ENCODE measurements at regions not wholly inside any gene's neighbourhood (a gene's known extent, or its start where the extent isn't known, plus 50 kb on each side); places are given as distances from the start of the nearest gene placed in this dataset.

GRCh38 chr10:130654726-130655125, 518.5 kb downstream of the GLRX3 start:
- no peak overlapping the region for H3K27ac ChIP-seq (ENCODE audit: low read length, poor library complexity, severe bottlenecking)
- H3K4ac ChIP-seq (ENCODE audit: low read depth in 1 of 2, low read length in 2 of 2) = no peak overlapping the region
- H3K9ac ChIP-seq (ENCODE audit: low read length) = no peak overlapping the region
- H3K18ac ChIP-seq (ENCODE audit: low read depth in 1 of 2, low read length in 2 of 2) = no peak overlapping the region
- H2BK15ac ChIP-seq (ENCODE audit: low read depth, poor library complexity, severe bottlenecking) = no peak overlapping the region
- no peak overlapping the region for H3K23ac ChIP-seq (ENCODE audit: low read length in 2 of 2)
- H4K8ac ChIP-seq (ENCODE audit: low read length) = no peak overlapping the region
- H3K27me3 ChIP-seq (ENCODE audit: control insufficient read depth in 1 of 2, insufficient read depth in 1 of 2, low read length in 2 of 2) = no peaks in the 10 kb centered on the region
- no peak overlapping the region for H2BK12ac ChIP-seq (ENCODE audit: low read length in 2 of 2)
- no peaks in the 10 kb centered on the region for H3K4me1 ChIP-seq (ENCODE audit: control insufficient read depth, insufficient read depth, low read depth, low read length)
- no peaks in the 10 kb centered on the region for H3K36me3 ChIP-seq (ENCODE audit: control insufficient read depth in 1 of 2, insufficient read depth in 2 of 2, low read depth in 1 of 2, low read length in 2 of 2)
- no peaks in the 10 kb centered on the region for H3K9me3 ChIP-seq (ENCODE audit: control insufficient read depth, low read length)
- no peak for DNase-seq
- no peak overlapping the region for H2BK5ac ChIP-seq (ENCODE audit: low read depth, low read length, poor library complexity, severe bottlenecking)
- WGBS = 82% methylated on average over 20 of the region's 20 CpGs
- no peak overlapping the region for H2AFZ ChIP-seq (ENCODE audit: low read depth, low read length)
- H3K79me1 ChIP-seq (replicated peaks; ENCODE audit: low read length, poor library complexity, severe bottlenecking) = no peaks in the 10 kb centered on the region
- no peak overlapping the region for H3K14ac ChIP-seq (ENCODE audit: low read length in 2 of 2)
- H3K4me3 ChIP-seq (ENCODE audit: insufficient read depth in 1 of 2, low read depth in 1 of 2, low read length in 2 of 2) = no peak overlapping the region
- no peak overlapping the region for H2BK120ac ChIP-seq (ENCODE audit: low read depth, low read length)
- no peak overlapping the region for H3K4me2 ChIP-seq (ENCODE audit: low read length, poor library complexity, severe bottlenecking)
- H2AK5ac ChIP-seq (ENCODE audit: low read length, severe bottlenecking) = no peak overlapping the region
- peak overlapping the region; percentile 2 for H4K91ac ChIP-seq (ENCODE audit: low read length)

GRCh38 chr10:130655313-130656186, 519.4 kb downstream of the GLRX3 start:
- H3K79me1 ChIP-seq (replicated peaks; ENCODE audit: low read length, poor library complexity, severe bottlenecking) = no peaks in the 10 kb centered on the region
- no peak overlapping the region for H2AFZ ChIP-seq (ENCODE audit: low read depth, low read length)
- H3K27ac ChIP-seq (ENCODE audit: low read length, poor library complexity, severe bottlenecking) = no peak overlapping the region
- H3K4me1 ChIP-seq (ENCODE audit: control insufficient read depth, insufficient read depth, low read depth, low read length) = no peaks in the 10 kb centered on the region
- H3K4ac ChIP-seq (ENCODE audit: low read depth in 1 of 2, low read length in 2 of 2) = no peak overlapping the region
- H3K4me3 ChIP-seq (ENCODE audit: insufficient read depth in 1 of 2, low read depth in 1 of 2, low read length in 2 of 2) = no peak overlapping the region
- no peak overlapping the region for H2BK12ac ChIP-seq (ENCODE audit: low read length in 2 of 2)
- H3K36me3 ChIP-seq (ENCODE audit: control insufficient read depth in 1 of 2, insufficient read depth in 2 of 2, low read depth in 1 of 2, low read length in 2 of 2) = no peaks in the 10 kb centered on the region
- H2BK5ac ChIP-seq (ENCODE audit: low read depth, low read length, poor library complexity, severe bottlenecking) = no peak overlapping the region
- H3K18ac ChIP-seq (ENCODE audit: low read depth in 1 of 2, low read length in 2 of 2) = no peak overlapping the region
- no peak overlapping the region for H2AK5ac ChIP-seq (ENCODE audit: low read length, severe bottlenecking)
- no peak overlapping the region for H3K9ac ChIP-seq (ENCODE audit: low read length)
- no peak overlapping the region for H4K91ac ChIP-seq (ENCODE audit: low read length)
- H3K27me3 ChIP-seq (ENCODE audit: control insufficient read depth in 1 of 2, insufficient read depth in 1 of 2, low read length in 2 of 2) = no peaks in the 10 kb centered on the region
- H3K4me2 ChIP-seq (ENCODE audit: low read length, poor library complexity, severe bottlenecking) = no peak overlapping the region
- WGBS = 81% methylated on average over 20 of the region's 31 CpGs
- H2BK15ac ChIP-seq (ENCODE audit: low read depth, poor library complexity, severe bottlenecking) = no peak overlapping the region
- no peak overlapping the region for H2BK120ac ChIP-seq (ENCODE audit: low read depth, low read length)
- no peaks in the 10 kb centered on the region for H3K9me3 ChIP-seq (ENCODE audit: control insufficient read depth, low read length)
- DNase-seq = no peak
- no peak overlapping the region for H3K23ac ChIP-seq (ENCODE audit: low read length in 2 of 2)
- H3K14ac ChIP-seq (ENCODE audit: low read length in 2 of 2) = no peak overlapping the region
- H4K8ac ChIP-seq (ENCODE audit: low read length) = no peak overlapping the region

- H2AFZ ChIP-seq (ENCODE audit: low read depth, low read length) = no peak overlapping the region
- H3K9me3 ChIP-seq (ENCODE audit: control insufficient read depth, low read length) = no peaks in the 10 kb centered on the region
- no peak overlapping the region for H4K8ac ChIP-seq (ENCODE audit: low read length)
- H3K18ac ChIP-seq (ENCODE audit: low read depth in 1 of 2, low read length in 2 of 2) = no peak overlapping the region
- no peak overlapping the region for H3K4ac ChIP-seq (ENCODE audit: low read depth in 1 of 2, low read length in 2 of 2)
- H3K23ac ChIP-seq (ENCODE audit: low read length in 2 of 2) = no peak overlapping the region
- no peak overlapping the region for H2BK12ac ChIP-seq (ENCODE audit: low read length in 2 of 2)
- DNase-seq = no peak
- H3K4me3 ChIP-seq (ENCODE audit: insufficient read depth in 1 of 2, low read depth in 1 of 2, low read length in 2 of 2) = no peak overlapping the region
- no peaks in the 10 kb centered on the region for H3K27me3 ChIP-seq (ENCODE audit: control insufficient read depth in 1 of 2, insufficient read depth in 1 of 2, low read length in 2 of 2)
- no peak overlapping the region for H2BK5ac ChIP-seq (ENCODE audit: low read depth, low read length, poor library complexity, severe bottlenecking)
- 80% methylated on average over 12 of the region's 14 CpGs for WGBS
- H2BK15ac ChIP-seq (ENCODE audit: low read depth, poor library complexity, severe bottlenecking) = no peak overlapping the region
- H3K27ac ChIP-seq (ENCODE audit: low read length, poor library complexity, severe bottlenecking) = no peak overlapping the region
- H4K91ac ChIP-seq (ENCODE audit: low read length) = no peak overlapping the region
- no peaks in the 10 kb centered on the region for H3K4me1 ChIP-seq (ENCODE audit: control insufficient read depth, insufficient read depth, low read depth, low read length)
- no peaks in the 10 kb centered on the region for H3K79me1 ChIP-seq (replicated peaks; ENCODE audit: low read length, poor library complexity, severe bottlenecking)
- no peak overlapping the region for H3K9ac ChIP-seq (ENCODE audit: low read length)
- no peak overlapping the region for H2AK5ac ChIP-seq (ENCODE audit: low read length, severe bottlenecking)
- H3K14ac ChIP-seq (ENCODE audit: low read length in 2 of 2) = no peak overlapping the region
- H3K4me2 ChIP-seq (ENCODE audit: low read length, poor library complexity, severe bottlenecking) = no peak overlapping the region
- H2BK120ac ChIP-seq (ENCODE audit: low read depth, low read length) = no peak overlapping the region
- no peaks in the 10 kb centered on the region for H3K36me3 ChIP-seq (ENCODE audit: control insufficient read depth in 1 of 2, insufficient read depth in 2 of 2, low read depth in 1 of 2, low read length in 2 of 2)
Observed at GRCh38 chr10:130656187-130656575, 520.0 kb downstream of the GLRX3 start.

- H2BK5ac ChIP-seq (ENCODE audit: low read depth, low read length, poor library complexity, severe bottlenecking) = no peak overlapping the region
- no peak overlapping the region for H2AK5ac ChIP-seq (ENCODE audit: low read length, severe bottlenecking)
- H3K4ac ChIP-seq (ENCODE audit: low read depth in 1 of 2, low read length in 2 of 2) = no peak overlapping the region
- H3K4me1 ChIP-seq (ENCODE audit: control insufficient read depth, insufficient read depth, low read depth, low read length) = no peaks in the 10 kb centered on the region
- no peak overlapping the region for H2BK12ac ChIP-seq (ENCODE audit: low read length in 2 of 2)
- H3K27me3 ChIP-seq (ENCODE audit: control insufficient read depth in 1 of 2, insufficient read depth in 1 of 2, low read length in 2 of 2) = no peaks in the 10 kb centered on the region
- no peak overlapping the region for H2BK15ac ChIP-seq (ENCODE audit: low read depth, poor library complexity, severe bottlenecking)
- no peak overlapping the region for H3K9ac ChIP-seq (ENCODE audit: low read length)
- no peak overlapping the region for H3K23ac ChIP-seq (ENCODE audit: low read length in 2 of 2)
- H3K79me1 ChIP-seq (replicated peaks; ENCODE audit: low read length, poor library complexity, severe bottlenecking) = no peaks in the 10 kb centered on the region
- no peaks in the 10 kb centered on the region for H3K36me3 ChIP-seq (ENCODE audit: control insufficient read depth in 1 of 2, insufficient read depth in 2 of 2, low read depth in 1 of 2, low read length in 2 of 2)
- H3K9me3 ChIP-seq (ENCODE audit: control insufficient read depth, low read length) = no peaks in the 10 kb centered on the region
- no peak overlapping the region for H2BK120ac ChIP-seq (ENCODE audit: low read depth, low read length)
- 86% methylated on average over 15 of the region's 15 CpGs for WGBS
- no peak overlapping the region for H3K4me2 ChIP-seq (ENCODE audit: low read length, poor library complexity, severe bottlenecking)
- H3K14ac ChIP-seq (ENCODE audit: low read length in 2 of 2) = no peak overlapping the region
- H4K91ac ChIP-seq (ENCODE audit: low read length) = no peak overlapping the region
- H4K8ac ChIP-seq (ENCODE audit: low read length) = no peak overlapping the region
- H3K18ac ChIP-seq (ENCODE audit: low read depth in 1 of 2, low read length in 2 of 2) = no peak overlapping the region
- no peak overlapping the region for H3K4me3 ChIP-seq (ENCODE audit: insufficient read depth in 1 of 2, low read depth in 1 of 2, low read length in 2 of 2)
- DNase-seq = no peak
- no peak overlapping the region for H2AFZ ChIP-seq (ENCODE audit: low read depth, low read length)
- no peak overlapping the region for H3K27ac ChIP-seq (ENCODE audit: low read length, poor library complexity, severe bottlenecking)
Observed at GRCh38 chr10:130656582-130657133, 520.5 kb downstream of the GLRX3 start.
